Activated naive CD4-positive, alpha-beta T cell (primary cell): ENCODE measurements at regions not wholly inside any gene's neighbourhood (a gene's known extent, or its start where the extent isn't known, plus 50 kb on each side); places are given as distances from the start of the nearest gene placed in this dataset.
"Not testable (repeated sequence)": the region's sequence is repeated elsewhere in the genome, so short reads cannot be mapped to it uniquely, and the experiment has no call there.

ENCODE experiments used
- DNase-seq, 4 experiments: peaks; one replicate each; lab custom pipeline; 2025; lab: John Stamatoyannopoulos, UW

DNA sequence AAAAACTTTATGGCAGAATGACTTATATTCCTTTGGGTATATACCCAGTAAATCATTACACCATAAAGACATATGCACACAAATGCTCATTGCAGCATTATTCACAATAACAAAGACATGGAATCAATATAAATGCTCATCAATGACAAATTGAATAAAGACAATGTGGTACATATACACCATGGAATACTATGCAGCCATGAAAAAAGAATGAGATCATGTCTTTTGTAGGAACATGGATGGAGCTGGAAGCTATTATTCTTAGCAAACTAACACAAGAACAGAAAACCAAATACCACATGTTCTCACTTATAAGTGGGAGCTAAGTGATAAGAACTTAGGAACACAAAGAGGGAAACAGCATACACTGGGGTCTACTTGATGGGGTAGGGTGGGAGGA is 321.7 kb downstream of the ZNF674 start:
- not testable (repeated sequence) for DNase-seq

DNA sequence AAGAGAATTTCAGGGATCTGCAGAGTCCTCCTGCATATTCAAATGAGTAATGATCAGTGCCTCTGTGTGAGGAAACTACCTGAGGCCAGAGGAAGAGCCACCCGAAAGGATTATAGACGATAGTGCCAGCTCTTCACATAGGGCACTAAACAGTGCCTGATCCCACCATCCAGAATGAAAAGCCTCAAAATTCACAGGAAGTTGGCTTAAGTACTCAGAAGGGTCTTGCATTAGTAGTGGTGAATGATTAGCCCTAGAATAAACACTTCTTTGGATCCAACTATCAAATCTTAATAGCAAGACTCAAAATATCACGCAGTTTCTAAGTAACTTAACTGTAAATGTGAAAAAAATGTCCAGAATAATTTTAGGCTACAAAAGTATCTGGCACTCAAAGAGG is 324.4 kb downstream of the ZNF674 start:
- DNase-seq: no peak

DNA sequence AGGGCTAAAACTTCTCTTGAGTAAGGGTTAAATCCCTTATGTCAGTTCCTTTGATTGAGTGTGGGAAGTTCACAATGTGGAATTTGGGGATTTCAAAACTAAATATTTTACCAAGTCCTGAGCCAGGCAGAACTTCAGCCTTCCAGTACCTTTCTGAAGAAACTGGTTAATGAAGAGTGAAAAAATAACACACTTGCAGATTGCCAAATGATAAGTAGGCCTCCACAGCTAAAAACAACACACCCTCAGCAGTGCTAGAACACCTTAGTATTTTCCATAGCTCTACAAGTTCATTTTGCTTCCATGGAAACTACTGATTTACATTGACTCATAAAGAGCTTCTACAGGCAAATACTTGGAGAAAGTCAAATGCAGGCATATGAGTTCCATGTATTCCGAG is 326.8 kb downstream of the ZNF674 start:
- DNase-seq: no peak

GRCh38 chrX:46216406-46216805 is 328.8 kb downstream of the ZNF674 start:
- DNase-seq: no peak

DNA sequence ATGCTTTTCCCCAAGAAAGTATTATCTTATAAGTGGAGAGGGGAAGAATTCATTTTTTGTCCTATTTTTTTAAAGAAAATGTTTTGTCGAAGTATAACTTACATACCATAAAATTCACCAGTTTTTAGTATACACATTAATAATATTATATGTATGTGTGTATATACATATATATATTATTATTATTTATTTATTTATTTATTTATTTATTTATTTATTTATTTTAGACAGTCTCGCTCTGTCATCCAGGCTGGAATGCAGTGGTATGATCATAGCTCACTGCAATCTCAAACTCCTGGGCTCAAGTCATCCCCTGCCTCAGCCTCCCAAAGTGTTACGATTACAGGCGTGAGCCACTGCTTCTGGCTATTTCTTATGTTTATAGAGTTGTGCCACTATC is 334.1 kb downstream of the ZNF674 start:
- DNase-seq: no peak

DNA sequence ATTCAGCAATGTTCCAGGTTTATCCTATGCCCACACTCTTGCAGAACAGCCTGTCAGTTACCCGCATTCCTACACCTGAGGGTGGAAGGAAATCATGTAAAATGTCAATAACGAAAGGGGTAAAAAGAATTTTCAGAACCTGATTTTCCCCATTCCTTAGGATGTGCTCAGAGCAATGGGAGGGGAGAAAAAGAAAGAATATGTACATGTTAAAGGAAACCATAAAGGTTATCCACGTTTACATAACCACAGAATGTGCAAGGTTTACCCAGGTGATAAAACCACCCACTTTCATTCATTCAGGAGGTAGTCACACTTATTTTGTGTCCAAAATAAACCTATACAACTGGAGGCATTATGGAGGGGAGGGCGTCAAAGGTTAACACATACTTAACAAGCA is 335.5 kb downstream of the ZNF674 start:
- no peak for DNase-seq

DNA sequence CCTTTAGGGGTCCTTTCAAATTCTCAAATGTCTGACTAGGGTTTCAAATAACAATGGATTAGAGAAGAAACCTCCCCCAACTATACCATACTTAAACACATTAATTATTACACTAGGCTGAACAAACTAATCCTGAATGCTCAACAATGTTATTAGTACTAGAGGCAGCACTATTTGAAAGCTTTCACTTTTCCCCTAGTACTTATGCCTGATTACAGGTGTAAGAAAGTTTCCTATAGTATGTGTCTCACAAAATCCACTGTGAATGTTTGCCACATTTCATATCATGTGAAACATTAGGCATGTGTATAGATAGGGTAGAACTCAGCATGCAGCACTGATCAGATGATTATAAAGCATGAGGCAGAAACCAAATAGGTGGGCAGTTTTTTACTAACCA is 336.2 kb downstream of the ZNF674 start:
- DNase-seq: no peak

GRCh38 chrX:46208225-46208854 is 336.9 kb downstream of the ZNF674 start:
- no peak for DNase-seq

DNA sequence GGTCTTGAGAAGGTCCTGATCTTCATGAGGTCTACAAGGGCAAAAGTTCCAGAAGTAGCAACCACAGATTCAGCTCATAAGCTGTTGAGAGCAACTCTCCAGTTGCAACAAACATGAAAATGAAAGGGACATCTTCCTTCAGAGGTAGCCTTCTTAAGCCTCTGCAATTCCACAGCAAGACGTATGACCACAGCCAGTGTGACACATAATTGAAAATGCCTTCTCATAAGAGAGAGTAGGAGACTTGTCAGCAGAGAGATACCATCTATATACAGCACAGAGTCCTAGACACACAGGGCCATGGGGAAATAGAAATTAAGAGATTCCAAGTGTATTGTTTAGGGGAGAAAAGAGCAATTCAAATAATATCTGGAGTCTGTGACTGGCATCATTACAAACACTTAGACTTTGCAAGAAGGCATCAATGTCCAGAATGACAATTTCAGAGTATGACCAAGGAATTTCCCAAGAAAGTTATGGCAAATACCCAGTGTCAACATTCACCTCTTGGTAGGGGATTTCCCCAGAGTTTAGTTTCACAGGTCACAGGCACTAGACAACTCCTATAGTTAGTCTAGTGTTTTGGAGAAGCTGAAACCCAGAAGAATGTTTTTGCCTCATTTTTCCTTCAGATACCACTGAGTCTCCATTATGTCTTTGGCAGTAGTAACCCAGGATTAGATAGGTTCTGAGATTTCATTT is 340.3 kb downstream of the ZNF674 start:
- no peak for DNase-seq

DNA sequence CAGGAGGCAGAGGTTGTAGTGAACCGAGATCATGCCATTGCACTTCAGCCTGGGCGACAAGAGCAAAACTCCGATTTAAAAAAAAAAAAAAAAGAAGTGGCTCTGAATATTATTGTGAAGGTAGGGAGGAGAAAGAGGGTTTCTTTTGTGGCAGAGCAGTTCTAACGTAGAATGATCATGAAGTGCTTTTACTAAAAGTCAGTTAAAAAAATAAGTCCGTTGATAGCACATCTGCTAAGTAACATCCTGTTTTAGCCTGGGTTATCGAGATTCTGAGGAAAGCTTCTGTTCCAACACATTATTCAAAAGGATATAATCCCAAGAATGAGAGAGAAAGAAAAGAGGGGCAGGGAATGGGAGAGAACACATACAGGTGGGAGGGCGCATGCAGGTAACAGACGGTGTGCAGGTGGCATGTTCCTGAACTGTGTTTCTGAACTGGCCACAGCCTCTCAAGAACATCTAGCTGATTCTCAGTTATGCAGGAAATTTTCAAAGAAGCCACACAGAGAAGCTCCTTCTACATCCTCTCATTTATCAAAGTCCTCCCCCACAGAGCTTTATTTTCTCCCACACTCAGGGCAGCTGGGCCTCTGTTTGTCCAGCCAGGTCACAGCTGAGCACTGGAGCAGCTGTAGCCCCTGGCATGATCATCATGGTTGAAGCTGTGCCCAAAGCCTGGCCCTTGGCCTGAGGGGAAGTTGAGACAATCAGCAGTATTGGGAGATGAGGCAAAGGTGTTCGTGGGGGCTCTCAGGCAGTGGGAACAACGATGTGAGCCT is 342.3 kb downstream of the ZNF674 start:
- DNase-seq: no peak

DNA sequence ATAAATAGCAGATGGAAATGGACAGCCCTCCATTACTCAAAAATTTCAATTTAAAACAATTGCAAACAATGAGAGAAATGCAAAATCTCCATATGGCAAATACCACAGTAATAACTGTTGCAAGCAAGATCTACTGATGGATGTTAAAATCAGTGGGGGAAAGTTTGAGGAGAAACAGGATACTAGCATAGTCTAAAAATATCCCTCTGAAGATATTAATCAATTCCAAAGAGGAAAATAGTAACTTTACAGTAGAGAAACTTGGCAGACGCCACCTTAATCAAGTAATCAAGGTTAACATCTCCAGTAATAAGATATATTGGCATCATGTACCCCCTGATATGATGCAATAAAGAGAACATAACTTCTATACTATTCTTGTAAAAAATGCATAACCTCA is 344.8 kb downstream of the ZNF674 start:
- no peak for DNase-seq

DNA sequence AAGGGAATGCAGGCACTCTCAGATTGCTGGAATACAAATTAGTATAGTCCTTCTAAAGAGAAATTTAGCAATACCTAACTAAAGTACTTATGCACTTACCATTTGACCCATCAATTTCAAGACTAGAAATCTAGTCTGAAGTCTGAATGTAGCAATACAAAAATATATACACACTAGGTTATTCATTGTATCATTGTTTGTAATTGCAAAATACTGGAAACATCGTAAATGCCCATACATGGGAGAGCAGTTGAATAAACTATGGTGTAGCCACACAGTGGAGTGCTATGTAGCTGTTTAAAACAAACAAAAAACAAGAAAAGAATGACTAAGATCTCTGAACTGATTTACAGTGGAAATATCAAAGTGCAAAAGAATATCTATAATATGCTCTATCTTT is 346.4 kb downstream of the ZNF674 start:
- DNase-seq: no peak

- not testable (repeated sequence) for DNase-seq
Measured at GRCh38 chrX:46186811-46187106, 358.5 kb downstream of the ZNF674 start.

- DNase-seq: no peak
Measured at GRCh38 chrX:46185923-46186810, 359.1 kb downstream of the ZNF674 start.

- DNase-seq: no peak
Measured at GRCh38 chrX:46184749-46185148, 360.5 kb downstream of the ZNF674 start.

GRCh38 chrX:46180258-46180687 is 364.9 kb downstream of the ZNF674 start:
- DNase-seq: no peak

DNA sequence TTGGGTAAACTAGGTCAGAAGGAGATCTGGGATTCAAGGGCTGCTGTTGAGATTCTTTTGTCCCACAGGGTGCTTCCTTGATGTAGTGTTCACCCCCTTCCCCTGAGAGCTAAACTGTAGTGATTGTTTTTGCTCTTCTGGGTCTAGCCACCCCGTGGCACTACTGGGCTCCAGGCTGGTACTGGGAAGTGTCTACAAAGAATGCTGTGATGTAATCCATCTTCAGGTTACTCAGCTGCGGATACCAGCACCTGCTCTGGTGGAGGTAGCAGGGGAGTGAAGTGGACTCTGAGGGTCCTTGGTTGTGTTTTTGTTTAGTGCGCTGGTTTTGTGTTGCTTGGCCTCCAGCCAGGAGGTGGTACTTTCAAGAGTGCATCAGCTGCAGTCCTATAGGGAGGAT is 365.5 kb downstream of the ZNF674 start:
- DNase-seq: no peak

DNA sequence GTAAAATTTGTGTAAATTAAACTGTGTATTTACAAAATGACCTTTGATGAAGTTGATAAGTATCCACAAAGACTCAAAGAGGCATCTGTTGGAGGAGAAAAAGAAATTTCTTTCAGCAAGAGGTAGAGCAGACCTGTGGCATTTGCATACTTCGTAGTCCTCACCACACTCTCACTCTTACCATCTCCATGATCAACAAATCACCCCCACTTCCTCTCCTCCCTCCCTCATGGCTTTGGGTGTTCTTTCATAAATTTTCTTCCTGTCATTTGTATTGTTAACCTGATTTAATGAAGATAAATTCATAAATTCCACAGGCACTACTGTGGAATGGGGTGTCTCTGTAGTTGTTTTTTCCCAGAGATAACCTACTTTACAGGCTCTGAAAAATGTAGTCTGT is 366.5 kb downstream of the ZNF674 start:
- no peak for DNase-seq

DNA sequence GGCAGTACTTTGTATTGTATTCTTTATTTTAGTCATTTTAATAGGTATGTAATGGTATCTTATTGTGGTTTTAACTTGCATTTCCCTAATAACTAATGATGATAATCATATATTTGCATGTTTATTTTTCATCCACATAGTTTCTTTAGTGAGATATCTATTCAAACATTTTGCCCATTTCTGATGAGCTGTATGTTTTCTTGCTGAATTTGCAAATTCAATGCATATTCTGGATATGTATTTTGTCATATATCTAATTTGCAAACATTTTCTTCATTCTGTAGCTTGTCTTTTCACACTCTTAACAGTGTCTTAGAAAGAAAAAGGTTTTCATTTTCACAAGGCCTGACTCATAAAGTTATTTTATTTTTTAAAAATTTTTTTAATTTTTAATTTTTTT is 372.1 kb downstream of the ZNF674 start:
- DNase-seq: no peak

DNA sequence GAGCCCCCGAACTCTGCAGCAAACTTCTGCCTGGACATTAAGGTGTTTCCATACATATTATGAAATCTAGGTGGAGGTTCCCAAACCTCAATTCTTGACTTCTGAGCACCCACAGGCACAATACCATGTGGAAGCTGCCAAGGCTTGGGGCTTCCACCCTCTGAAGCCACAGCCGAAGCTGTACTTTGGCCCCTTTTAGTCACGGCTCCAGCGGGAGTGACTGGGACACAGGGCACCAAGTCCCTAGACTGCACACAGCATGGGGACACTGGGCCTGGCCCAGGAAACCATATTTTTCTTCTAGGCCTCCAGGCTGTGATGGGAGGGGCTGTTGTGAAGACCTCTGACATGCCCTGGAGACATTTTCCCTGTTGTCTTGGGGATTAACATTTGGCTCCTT is 373.8 kb downstream of the ZNF674 start:
- not testable (repeated sequence) for DNase-seq

DNA sequence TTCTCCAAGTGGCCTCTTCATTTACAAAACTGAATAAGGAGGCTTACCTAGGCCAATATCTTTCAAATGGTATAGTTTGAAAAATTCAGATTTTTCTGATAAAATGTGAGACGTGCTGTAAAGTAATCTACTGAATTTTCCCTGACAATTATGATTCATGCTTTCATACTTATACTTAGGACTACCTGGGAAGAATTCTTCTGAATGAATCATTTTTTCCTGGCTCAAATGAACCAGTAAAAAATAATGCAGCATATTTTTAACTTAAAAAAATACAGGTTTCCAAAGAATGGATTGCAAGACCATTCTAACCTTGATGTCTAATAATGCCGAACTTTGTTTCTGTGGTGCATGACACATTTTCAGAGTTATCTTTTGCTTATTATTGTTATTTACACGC is 375.4 kb downstream of the ZNF674 start:
- no peak for DNase-seq

DNA sequence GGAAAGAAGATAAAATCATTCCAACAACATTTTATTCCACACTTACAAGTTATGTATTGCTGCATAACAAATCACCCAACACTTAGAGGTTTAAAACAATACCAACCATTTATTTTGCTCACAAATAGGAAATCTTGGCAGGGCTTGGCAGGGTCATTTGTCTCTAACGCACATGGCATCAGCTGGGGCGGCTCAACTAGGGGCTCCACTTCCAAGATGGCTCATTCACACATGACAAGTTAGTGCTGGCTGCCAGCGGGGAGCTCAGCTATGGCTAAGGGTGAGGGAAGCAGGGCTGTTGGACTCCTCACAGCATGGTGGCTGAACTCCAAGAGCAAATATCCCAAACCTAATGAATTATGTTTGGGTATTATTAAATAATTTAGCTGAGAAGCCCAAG is 377.0 kb downstream of the ZNF674 start:
- DNase-seq: no peak
